Peyer's patch (tissue), 4 donors: ENCODE measurements at regions not wholly inside any gene's neighbourhood (a gene's known extent, or its start where the extent isn't known, plus 50 kb on each side); places are given as distances from the start of the nearest gene placed in this dataset.

ENCODE experiments used
- DNase-seq, 3 donors: peaks; one replicate each; pipeline ENCODE4 v3.0.0-alpha.2; 2017 to 2019
- H3K27ac ChIP-seq, 4 donors: fragments of 200-600 bp; sonication (generic); one replicate each; pipeline ENCODE4 v1.5.1; 2016 to 2019
- H3K27me3 ChIP-seq, 2 donors: fragments of 200-600 bp; sonication (generic); one replicate each; pipeline ENCODE4 v1.5.1; 2019
- H3K36me3 ChIP-seq, 3 donors: fragments of 200-600 bp; sonication (generic); one replicate each; pipeline ENCODE4 v1.5.1; 2016 to 2019
- H3K4me1 ChIP-seq, 4 donors: fragments of 200-600 bp; sonication (generic); one replicate each; pipeline ENCODE4 v1.5.1; 2016 to 2019
- H3K4me3 ChIP-seq, 4 donors: fragments of 200-600 bp; sonication (generic); 1 replicate in 3 of 4; 2 replicates in 1 of 4; pipeline ENCODE4 v1.5.1; 2016 to 2019; ENCODE audit warnings: mild to moderate bottlenecking in 1 of 4
- H3K9me3 ChIP-seq, 4 donors: fragments of 200-600 bp; sonication (generic); one replicate each; pipeline ENCODE4 v1.5.1; 2016 to 2019; ENCODE audit warnings: mild to moderate bottlenecking in 1 of 4
- POLR2A ChIP-seq, 2 donors: fragments of 450-650 bp; IDR thresholded peaks; one replicate each; pipeline ENCODE4 v1.5.1; 2017; ENCODE audit warnings: antibody characterized with exemption in 2 of 2, mild to moderate bottlenecking in 2 of 2, moderate library complexity in 2 of 2
- TF ChIP-seq, protein P1 (sequence below), 6 experiments: fragments of 450-650 bp in 4 of 6; fragments of 200-600 bp in 2 of 6; sonication (generic) in 1 of 6; IDR thresholded peaks; one replicate each; pipeline ENCODE4 v1.5.1; 2017 to 2019; ENCODE audit warnings: antibody characterized with exemption in 6 of 6, mild to moderate bottlenecking in 3 of 6, moderate library complexity in 1 of 6

- Histone ChIP-seq H3K27ac (no peak overlapping the region), H3K27me3 (no peaks in the 10 kb centered on the region), H3K4me3 (no peak overlapping the region), H3K36me3 (no peaks in the 10 kb centered on the region), H3K9me3 (no peaks in the 10 kb centered on the region), H3K4me1 (no peaks in the 10 kb centered on the region)
- no peak for TF ChIP-seq POLR2A (IDR thresholded peaks at IDR 0.05)
- TF ChIP-seq, protein P1, sequence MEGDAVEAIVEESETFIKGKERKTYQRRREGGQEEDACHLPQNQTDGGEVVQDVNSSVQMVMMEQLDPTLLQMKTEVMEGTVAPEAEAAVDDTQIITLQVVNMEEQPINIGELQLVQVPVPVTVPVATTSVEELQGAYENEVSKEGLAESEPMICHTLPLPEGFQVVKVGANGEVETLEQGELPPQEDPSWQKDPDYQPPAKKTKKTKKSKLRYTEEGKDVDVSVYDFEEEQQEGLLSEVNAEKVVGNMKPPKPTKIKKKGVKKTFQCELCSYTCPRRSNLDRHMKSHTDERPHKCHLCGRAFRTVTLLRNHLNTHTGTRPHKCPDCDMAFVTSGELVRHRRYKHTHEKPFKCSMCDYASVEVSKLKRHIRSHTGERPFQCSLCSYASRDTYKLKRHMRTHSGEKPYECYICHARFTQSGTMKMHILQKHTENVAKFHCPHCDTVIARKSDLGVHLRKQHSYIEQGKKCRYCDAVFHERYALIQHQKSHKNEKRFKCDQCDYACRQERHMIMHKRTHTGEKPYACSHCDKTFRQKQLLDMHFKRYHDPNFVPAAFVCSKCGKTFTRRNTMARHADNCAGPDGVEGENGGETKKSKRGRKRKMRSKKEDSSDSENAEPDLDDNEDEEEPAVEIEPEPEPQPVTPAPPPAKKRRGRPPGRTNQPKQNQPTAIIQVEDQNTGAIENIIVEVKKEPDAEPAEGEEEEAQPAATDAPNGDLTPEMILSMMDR (IDR thresholded peaks at IDR 0.05) = no peak
- no peak for DNase-seq
These were observed 91.1 kb upstream of the TPM1 start for GRCh38 chr15:62951481-62951880.

DNA sequence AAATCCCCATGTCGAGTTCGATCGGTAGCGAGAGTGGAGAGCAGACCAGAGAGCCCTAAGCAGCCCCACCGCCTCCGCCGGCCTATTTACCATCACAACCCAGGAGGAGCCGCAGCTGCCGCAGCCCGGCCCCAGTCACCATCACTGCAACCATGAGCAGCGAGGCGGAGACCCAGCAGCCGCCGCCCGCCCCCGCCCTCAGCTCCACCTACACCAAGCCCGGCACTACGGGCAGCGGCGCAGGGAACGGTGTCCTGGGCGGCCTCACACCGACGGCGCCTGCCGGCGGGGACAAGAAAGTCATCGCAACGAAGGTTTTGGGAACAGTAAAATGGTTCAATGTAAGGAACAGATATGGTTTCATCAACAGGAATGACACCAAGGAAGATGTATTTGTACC, 89.5 kb upstream of the TPM1 start:
- H3K4me3 ChIP-seq = no peak overlapping the region
- no peaks in the 10 kb centered on the region for H3K27me3 ChIP-seq
- no peak overlapping the region for H3K27ac ChIP-seq
- no peaks in the 10 kb centered on the region for H3K36me3 ChIP-seq
- no peak for TF ChIP-seq POLR2A (IDR thresholded peaks at IDR 0.05)
- TF ChIP-seq, protein P1 (IDR thresholded peaks at IDR 0.05) = no peak
- H3K4me1 ChIP-seq = no peaks in the 10 kb centered on the region
- no peaks in the 10 kb centered on the region for H3K9me3 ChIP-seq
- DNase-seq = no peak

DNA sequence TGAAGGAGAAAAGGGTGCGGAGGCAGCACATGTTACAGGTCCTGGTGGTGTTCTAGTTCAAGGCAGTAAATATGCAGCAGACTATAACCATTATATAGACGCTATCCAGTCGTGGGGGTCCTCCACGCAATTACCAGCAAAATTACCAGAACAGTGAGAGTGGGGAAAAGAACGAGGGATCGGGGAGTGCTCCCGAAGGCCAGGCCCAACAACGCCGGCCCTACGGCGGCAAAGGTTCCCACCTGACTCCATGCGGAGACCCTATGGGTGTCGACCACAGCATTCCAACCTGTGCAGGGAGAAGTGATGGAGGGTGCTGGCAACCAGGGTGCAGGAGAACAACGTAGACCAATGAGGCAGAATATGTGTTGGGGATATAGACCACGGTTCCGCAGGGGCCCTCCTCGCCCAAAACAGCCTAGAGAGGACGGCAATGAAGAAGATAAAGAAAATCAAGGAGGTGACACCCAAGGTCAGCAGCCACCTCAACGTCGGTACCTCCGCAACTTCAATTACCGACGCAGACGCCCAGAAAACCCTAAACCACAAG, 89.0 kb upstream of the TPM1 start:
- no peaks in the 10 kb centered on the region for H3K9me3 ChIP-seq
- DNase-seq = no peak

GRCh38 chr15:62957130-62957529, 85.4 kb upstream of the TPM1 start:
- Histone ChIP-seq H3K27ac (no peak overlapping the region), H3K36me3 (no peaks in the 10 kb centered on the region), H3K9me3 (no peaks in the 10 kb centered on the region), H3K4me1 (no peaks in the 10 kb centered on the region), H3K27me3 (no peaks in the 10 kb centered on the region), H3K4me3 (no peak overlapping the region)
- DNase-seq = no peak
- TF ChIP-seq, protein P1 (IDR thresholded peaks at IDR 0.05) = no peak
- no peak for TF ChIP-seq POLR2A (IDR thresholded peaks at IDR 0.05)

More for the DNA sequence above, 89.0 kb upstream of the TPM1 start:
- no peak overlapping the region for H3K4me3 ChIP-seq
- no peaks in the 10 kb centered on the region for H3K27me3 ChIP-seq
- no peaks in the 10 kb centered on the region for H3K4me1 ChIP-seq
- no peak overlapping the region for H3K27ac ChIP-seq
- TF ChIP-seq POLR2A (IDR thresholded peaks at IDR 0.05) = no peak
- TF ChIP-seq, protein P1 (IDR thresholded peaks at IDR 0.05) = no peak
- H3K36me3 ChIP-seq = no peaks in the 10 kb centered on the region

DNA sequence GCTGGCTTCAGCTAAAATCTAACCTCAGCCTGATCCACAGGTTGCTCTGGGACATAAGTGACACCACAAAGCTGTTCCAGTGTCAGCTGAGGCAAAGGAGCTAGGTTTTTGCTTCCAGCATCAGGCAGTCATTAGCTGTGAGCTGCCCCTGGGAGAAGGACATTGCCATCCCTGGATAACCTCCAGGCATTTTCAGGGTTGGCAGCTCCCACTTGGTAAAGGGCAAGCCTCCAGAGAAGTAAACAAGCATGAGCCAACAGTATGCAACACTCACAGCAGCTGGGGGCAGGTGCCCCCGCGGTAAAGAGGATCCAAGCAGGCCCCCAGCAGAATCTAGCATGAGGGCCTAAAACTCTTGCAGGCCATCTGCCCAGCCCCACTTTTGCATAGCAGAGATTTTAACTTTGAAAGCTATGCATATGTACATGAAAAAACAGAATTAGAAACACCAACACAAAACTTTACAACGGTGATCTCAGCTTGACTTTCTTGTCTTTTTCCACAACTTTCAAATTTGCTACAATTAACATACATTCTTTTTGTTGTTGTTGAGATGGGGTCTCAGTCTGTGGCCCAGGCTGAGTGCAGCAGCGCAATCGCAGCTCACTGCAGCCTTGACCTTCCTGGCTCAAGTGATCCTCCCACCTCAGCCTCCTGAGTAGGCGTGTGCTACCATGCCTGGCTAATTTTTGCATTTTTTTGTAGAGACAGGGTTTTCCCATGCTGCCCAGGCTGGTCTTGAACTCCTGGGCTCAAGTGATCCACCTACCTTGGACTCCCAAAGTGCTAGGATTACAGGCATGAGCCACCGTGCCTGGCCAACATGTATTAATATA, 83.8 kb upstream of the TPM1 start:
- TF ChIP-seq, protein P1 (IDR thresholded peaks at IDR 0.05) = no peak
- TF ChIP-seq POLR2A (IDR thresholded peaks at IDR 0.05) = no peak
- DNase-seq = no peak

More for the DNA sequence above, 83.8 kb upstream of the TPM1 start:
- no peaks in the 10 kb centered on the region for H3K27me3 ChIP-seq
- H3K4me1 ChIP-seq = no peaks in the 10 kb centered on the region
- no peak overlapping the region for H3K4me3 ChIP-seq
- H3K9me3 ChIP-seq = no peaks in the 10 kb centered on the region
- H3K36me3 ChIP-seq = no peaks in the 10 kb centered on the region
- H3K27ac ChIP-seq = no peak overlapping the region
